ENCODE measurements at regions not wholly inside any gene's neighbourhood (a gene's known extent, or its start where the extent isn't known, plus 50 kb on each side); places are given as distances from the start of the nearest gene placed in this dataset.
"Not testable (repeated sequence)": the region's sequence is repeated elsewhere in the genome, so short reads cannot be mapped to it uniquely, and the experiment has no call there.

DNA sequence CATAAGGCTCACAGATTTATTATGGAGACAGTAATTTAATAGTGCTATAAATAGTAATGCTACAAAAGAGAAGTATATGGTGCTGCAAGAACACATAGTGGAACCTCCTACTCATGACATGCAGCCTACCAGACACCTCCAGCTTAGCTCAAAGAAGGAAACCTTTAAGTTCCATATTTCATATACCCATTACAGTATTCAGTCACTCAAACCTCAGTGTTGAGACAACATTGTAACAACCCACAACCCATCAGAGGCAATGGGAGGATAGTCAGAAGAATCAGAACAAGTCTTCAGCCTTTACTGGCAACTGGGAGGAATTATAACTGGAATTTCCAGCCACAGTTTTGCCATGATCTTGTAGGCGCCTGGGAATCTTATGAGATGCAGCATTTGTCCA, 186.3 kb upstream of the VSTM2A start:
- DNase-seq, result no peak

DNA sequence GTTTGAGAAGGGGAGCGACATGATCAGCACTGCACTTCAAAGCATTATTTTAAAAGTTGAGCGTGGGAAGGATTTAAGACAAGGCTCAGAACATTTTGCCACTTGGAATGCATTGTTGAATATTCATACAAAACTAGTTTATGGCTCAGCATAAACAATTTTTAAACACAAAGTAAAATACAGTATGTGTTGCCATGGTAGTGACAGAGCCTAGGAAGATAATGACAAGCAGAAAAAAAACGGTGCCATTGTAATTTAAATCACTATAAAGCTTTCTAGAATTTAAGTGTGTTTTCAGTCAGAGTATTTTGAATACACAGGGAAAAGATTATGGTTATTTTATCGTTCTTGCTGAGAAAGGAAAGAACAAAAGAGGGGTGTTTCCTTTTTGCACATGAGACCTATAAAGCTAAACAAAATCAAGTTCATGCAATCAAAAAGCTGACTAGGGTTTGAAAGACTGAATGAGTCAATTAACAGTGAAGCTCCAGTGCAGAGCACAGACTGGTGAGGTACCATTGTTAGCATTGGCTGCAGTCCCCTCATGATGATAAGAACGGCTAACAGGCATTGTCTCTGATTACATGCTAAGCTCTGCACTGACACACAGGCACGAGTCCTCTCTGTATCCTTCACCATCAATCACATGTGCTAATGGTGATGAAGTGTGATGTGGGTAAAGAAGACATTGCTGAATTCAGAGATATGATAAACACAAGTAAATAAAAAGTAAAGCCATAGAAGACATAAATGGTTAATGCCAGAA, 181.9 kb upstream of the VSTM2A start:
- DNase-seq, result no peak

- no peak for DNase-seq
These were observed 151.6 kb upstream of the VSTM2A start for GRCh38 chr7:54390565-54390964.

DNA sequence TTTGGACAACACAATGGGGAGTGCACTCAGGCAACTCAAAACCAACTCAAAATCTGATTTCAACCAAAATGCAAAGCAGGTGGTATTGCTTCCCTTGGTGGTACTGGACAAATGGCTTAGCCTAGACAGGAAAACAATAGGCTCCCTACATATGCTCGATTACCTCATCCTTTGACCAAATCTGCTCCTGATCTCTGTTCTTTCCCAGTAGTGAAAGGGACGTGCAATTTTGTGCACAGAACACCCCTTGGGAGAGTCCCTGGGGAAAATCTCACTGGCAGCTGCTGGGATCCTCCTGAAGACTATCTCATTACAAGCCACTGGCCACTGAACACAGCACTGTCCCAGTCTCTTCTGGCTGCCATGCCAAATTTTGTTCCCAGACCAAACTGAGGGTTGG, 149.2 kb upstream of the VSTM2A start:
- no peak for DNase-seq

- no peak for DNase-seq
These were observed 147.3 kb upstream of the VSTM2A start for GRCh38 chr7:54394834-54395233.

- DNase-seq, result no peak
These were observed 144.2 kb upstream of the VSTM2A start for GRCh38 chr7:54397836-54398612.

GRCh38 chr7:54398863-54399262, 143.3 kb upstream of the VSTM2A start:
- DNase-seq, result no peak

DNA sequence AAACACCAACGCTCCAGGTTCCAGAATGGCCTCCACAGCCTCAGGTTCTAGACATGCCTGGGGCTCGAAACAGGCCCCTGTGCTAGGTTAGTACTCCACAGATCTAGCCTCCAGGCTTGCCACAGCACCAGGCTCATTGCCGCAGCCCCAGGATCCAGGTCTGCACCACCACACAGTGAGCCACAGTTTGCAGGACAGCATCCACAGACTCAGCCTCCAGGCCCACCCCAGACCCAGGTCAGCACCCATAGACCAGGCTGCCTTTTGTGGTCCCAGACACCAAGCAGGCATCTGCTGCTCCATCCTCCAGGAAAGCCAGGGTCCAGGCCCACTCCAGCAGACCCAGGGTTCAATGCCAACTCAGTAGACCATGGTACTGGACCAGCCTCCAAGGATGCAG, 132.3 kb upstream of the VSTM2A start:
- no peak for DNase-seq

- DNase-seq, result no peak
These were observed 125.5 kb upstream of the VSTM2A start for GRCh38 chr7:54416678-54417077.

DNA sequence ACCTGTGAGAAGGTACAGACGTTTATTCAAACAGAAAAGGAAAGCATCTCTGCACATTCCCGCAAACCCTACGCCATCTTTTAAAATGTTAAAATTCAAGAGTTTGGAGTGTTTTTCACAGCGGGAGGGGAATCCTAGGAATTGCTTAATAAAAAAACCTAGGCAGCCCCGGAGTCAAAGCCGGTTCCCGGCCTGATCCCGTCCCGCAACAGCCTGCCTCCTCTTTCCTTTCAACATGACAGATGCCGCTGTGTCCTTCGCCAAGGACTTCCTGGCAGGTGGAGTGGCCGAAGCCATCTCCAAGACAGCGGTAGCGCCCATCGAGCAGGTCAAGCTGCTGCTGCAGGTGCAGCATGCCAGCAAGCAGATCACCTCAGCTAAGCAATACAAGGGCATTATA, 123.0 kb upstream of the VSTM2A start:
- DNase-seq, result no peak

- no peak for DNase-seq
These were observed 115.8 kb upstream of the VSTM2A start for GRCh38 chr7:54426406-54426805.

DNA sequence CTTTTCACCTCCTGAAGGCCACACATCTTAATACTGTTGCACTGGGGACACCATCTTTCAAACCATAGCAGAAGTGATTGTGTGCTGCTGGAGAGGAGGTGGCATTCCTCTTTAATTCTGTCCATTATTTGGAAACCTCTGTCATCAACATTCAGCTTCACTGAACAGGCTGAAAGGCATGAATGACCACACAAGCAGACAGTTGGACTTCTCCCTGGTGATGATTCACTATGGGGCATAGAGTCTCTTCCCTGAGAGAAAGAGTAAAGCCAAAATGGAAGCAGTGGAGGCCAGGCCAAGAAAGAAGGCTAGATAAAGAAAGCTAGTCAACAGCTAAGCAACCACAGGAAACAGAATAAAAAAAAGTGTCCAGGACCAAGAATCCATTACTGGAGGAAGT, 113.1 kb upstream of the VSTM2A start:
- DNase-seq, result no peak

DNA sequence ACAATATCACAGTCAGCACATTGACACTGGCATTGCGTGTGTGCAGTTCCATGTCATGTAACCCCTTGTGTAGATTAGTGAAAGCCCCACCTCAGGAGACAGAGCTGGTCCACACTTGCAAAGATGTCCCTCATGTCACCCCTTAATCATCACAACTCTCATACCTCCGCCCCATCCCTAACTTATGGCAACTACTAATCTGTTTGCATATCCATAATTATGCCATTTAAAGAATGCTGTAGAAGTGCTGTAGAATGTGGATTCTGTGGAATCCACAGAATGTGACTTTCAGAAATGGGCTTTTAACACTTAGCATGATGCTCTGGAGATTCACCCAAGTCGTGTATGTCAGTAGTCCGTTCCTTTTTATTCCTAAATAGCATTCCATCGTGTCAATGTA, 102.8 kb upstream of the VSTM2A start:
- DNase-seq, result no peak

DNA sequence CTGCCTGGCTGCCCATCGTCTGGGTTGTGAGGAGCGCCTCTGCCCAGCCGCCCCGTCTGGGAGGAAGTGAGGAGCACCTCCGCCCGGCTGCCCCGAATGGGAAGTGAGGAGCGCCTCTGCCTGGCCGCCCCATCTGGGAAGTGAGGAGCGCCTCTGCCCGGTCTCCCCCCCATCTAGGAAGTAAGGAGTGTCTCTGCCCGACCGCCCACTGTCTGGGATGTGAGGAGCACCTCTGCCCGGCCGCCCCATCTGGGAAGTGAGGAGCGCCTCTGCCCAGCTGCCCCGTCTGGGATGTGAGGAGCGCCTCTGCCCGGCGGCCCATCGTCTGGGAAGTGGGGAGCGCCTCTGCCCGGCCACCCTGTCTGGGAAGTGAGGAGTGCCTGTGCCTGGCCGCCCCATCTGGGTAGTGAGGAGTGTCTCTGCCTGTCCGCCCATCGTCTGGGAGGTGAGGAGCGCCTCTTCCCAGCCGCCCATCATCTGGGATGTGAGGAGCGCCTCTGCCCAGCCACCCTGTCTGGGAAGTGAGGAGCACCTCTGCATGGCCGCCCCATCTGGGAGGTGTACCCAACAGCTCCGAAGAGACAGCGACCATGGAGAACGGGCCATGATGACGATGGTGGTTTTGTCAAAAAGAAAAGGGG, 98.0 kb upstream of the VSTM2A start:
- not testable (repeated sequence) for DNase-seq

- DNase-seq, result not testable (repeated sequence)
These were observed 89.0 kb upstream of the VSTM2A start for GRCh38 chr7:54453168-54453567.

- not testable (repeated sequence) for DNase-seq
These were observed 87.5 kb upstream of the VSTM2A start for GRCh38 chr7:54454700-54455099.

DNA sequence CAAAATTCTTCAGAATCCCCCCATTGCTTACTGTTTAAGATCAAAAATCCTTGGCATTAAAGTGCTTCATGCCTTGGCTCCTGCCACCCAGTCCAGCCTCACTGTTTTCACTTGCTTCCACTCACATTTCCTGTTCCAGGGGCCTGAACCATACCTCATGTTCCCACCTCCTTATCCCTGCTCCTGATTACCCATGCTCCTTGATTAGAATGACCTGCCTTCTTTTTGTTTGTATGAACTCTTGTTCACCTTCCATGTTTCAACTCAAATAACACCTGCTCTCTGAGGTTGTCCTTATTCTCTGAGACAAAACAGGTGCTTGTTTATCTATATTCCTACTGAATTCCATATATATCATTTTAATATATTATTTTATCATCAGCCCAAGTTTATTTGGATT, 77.1 kb upstream of the VSTM2A start:
- no peak for DNase-seq

DNA sequence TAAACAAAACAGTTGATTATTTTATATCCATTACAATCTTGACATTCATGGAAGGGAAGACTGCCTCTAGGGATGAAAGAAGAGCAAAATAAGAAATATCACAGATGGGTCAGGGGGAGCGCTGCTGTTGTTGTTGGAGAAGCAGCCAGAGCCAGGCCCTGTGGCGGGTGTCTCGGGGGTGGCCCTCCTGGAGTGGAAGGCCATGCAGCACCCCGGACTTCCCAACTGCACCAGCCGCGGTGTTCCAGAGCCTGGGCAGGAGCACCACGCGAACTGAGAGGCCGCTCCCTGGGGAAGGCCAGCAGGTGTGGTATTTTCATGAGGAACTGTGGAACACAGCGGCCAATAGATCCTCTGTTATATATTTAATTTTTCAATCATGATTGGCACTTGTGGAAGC, 72.4 kb upstream of the VSTM2A start:
- no peak for DNase-seq

DNA sequence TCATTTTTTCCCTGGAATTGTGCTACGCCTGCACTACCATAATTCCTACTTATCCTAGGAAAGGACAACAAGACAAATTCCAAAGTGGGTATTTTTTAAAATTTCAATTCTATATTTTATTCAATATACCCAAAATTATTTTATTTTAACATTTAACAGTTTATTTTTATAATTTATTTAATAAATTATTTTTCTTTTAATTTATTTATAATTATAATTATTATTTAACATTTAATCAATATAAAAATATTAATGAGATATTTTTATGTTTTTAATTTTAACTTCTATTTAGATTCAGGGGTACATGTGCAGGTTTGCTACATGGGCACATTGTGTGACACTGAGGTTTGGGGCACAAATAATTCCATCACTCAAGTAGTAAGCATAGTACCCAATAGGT, 65.6 kb upstream of the VSTM2A start:
- no peak for DNase-seq

DNA sequence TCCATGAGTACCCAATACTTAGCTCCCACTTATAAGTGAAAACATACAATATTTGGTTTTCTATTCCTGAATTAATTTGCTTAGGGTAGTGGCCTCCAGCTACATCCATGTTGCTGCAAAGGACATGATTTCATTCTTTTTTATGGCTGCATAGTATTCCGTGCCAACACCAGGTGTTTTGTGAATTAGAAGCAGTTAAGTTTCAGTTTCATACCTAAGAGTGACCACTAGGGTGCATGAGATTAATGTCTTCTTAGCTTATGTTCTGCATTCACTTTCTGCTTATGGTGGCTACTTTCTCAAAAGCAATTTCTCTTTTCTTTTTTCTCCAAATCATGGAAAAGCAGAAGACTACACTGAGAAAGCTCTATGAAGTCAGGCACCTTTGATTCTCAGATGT, 65.1 kb upstream of the VSTM2A start:
- no peak for DNase-seq

GRCh38 chr7:54483523-54483922, 58.7 kb upstream of the VSTM2A start:
- DNase-seq, result no peak

DNA sequence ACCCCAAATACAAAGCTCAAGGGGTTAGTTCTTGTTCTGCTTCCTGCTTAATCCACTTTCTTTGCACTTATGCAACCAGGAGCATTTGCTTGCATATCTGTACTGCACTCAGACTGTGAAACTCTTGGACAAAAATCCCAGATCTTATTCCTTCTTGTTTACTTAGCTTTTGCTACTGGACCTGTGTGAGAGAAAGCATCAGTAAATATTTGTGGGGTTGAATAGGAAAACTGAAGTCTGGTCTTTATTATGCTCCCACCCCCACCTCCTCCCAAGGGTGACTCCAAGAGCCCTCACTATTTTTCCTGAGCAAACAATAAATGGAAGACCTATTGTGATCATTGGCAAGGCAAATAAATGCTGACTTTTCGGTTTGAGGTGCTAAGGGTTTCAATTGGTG, 57.1 kb upstream of the VSTM2A start:
- no peak for DNase-seq
